ENCODE measurements at regions not wholly inside any gene's neighbourhood (a gene's known extent, or its start where the extent isn't known, plus 50 kb on each side); places are given as distances from the start of the nearest gene placed in this dataset.

DNA sequence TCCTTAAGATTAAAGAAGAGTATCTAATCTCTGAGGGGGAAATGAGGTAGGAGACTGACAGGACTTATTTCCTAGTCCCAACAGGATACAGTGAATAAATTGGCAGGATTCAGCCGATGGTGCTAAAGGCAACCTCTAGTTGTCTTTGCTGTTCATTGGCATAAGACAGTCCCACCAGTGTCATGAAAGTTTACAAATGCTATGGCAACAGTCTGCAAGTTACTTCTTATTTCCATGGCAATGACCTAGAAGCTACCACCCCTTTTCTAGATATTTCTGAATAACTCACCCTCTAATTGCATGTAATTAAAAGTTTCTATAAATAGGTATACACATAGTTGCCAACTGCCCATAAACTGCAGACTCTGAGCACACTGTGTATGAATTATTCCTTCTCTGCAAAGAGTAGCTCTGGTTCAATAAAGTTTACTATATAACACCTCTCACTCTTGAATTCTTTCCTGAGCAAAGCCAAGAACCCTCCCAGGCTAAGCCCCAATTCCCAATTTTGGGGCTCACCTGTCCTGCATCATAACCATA lies 172.7 kb upstream of the LRATD1 start:
- Histone ChIP-seq H3K79me2 (ENCODE audit: control insufficient read depth, insufficient read depth, low read length) (no peaks in the 10 kb centered on the region), H3K36me3 (ENCODE audit: control insufficient read depth, insufficient read depth, low read length) (no peaks in the 10 kb centered on the region), H2AFZ (ENCODE audit: low read depth, low read length) (no peak overlapping the region), H3K9me3 (replicated peaks; ENCODE audit: control insufficient read depth, insufficient read depth, low read depth, low read length) (no peaks in the 10 kb centered on the region), H3K4me3 (no peak overlapping the region), H3K4me1 (replicated peaks in 1 of 2; ENCODE audit: control insufficient read depth in 2 of 2, insufficient read depth in 2 of 2, low read length in 2 of 2) (no peaks in the 10 kb centered on the region), H3K9ac (ENCODE audit: insufficient read depth in 1 of 2, low read depth in 2 of 2, low read length in 2 of 2) (no peak overlapping the region), H4K20me1 (replicated peaks; ENCODE audit: control insufficient read depth, insufficient read depth, low read length) (no peaks in the 10 kb centered on the region), H3K9me1 (ENCODE audit: control insufficient read depth, insufficient read depth, low read length) (no peaks in the 10 kb centered on the region), H3K27me3 (ENCODE audit: control insufficient read depth in 2 of 2, insufficient read depth in 2 of 2, low read length in 2 of 2) (no peaks in the 10 kb centered on the region), H3K4me2 (ENCODE audit: insufficient read depth, low read length) (no peak overlapping the region), H3K27ac (ENCODE audit: extremely low read depth, low read depth, low read length) (no peak overlapping the region)
- in situ Hi-C loops (cut with MboI), result no loop called here
- POLR2A ChIA-PET, result no interaction called here
- ATAC-seq, result no peak
- DNase-seq (ENCODE audit: extremely low read depth in 1 of 4, low spot score in 3 of 4), result no peak
- 0% methylated on average over 1 of the region's 1 CpG for WGBS (ENCODE audit: insufficient coverage, low coverage, missing lambda C conversion rate)
- FAIRE-seq, result no peak
- TF ChIP-seq HDAC8 (tag; IDR thresholded peaks at IDR 0.05), result no peak
- intact Hi-C loops (cut with micrococcal nuclease), result no loop called here
- CTCF ChIA-PET (ENCODE audit: low intra/inter-chr PET ratio), result no interaction called here
- no TSS peak for BruUV-seq (replicated peaks)

DNA sequence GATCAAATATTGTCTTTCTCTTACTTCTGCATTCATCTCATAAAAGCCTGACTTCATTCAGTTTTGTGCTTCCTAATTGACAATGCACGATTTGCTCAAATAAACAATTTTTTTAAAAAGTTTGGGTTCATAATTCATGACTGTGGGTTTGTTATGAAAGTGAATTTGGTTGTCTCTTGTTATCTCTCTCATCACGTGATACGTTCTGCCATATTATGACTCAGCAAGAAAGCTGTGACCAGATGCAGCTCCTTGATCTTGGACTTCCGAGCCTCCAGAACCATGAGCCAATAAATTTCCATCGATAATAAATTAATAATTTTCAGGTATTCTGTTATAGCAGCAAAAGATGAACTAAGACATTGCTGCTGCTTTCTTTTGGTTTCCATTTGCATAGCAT lies 156.5 kb upstream of the LRATD1 start:
- 0% methylated on average over 5 of the region's 5 CpGs for WGBS (ENCODE audit: insufficient coverage, low coverage, missing lambda C conversion rate)
- Histone ChIP-seq H3K4me3 (no peak overlapping the region), H3K27me3 (ENCODE audit: control insufficient read depth in 2 of 2, insufficient read depth in 2 of 2, low read length in 2 of 2) (no peaks in the 10 kb centered on the region), H3K36me3 (ENCODE audit: control insufficient read depth, insufficient read depth, low read length) (no peaks in the 10 kb centered on the region), H3K9ac (ENCODE audit: insufficient read depth in 1 of 2, low read depth in 2 of 2, low read length in 2 of 2) (no peak overlapping the region), H3K27ac (ENCODE audit: extremely low read depth, low read depth, low read length) (no peak overlapping the region), H3K79me2 (ENCODE audit: control insufficient read depth, insufficient read depth, low read length) (no peaks in the 10 kb centered on the region), H3K4me2 (ENCODE audit: insufficient read depth, low read length) (no peak overlapping the region), H3K9me3 (replicated peaks; ENCODE audit: control insufficient read depth, insufficient read depth, low read depth, low read length) (0 out of 2 replicates have a peak, but pooled peaks cover 2% of the 10 kb centered on the region), H3K9me1 (ENCODE audit: control insufficient read depth, insufficient read depth, low read length) (no peaks in the 10 kb centered on the region), H3K4me1 (replicated peaks in 1 of 2; ENCODE audit: control insufficient read depth in 2 of 2, insufficient read depth in 2 of 2, low read length in 2 of 2) (no peaks in the 10 kb centered on the region), H2AFZ (ENCODE audit: low read depth, low read length) (no peak overlapping the region), H4K20me1 (replicated peaks; ENCODE audit: control insufficient read depth, insufficient read depth, low read length) (no peaks in the 10 kb centered on the region)
- DNase-seq (ENCODE audit: extremely low read depth in 1 of 4, low spot score in 3 of 4) (no peak), ATAC-seq (no peak), FAIRE-seq (no peak)
- ChIA-PET CTCF (ENCODE audit: low intra/inter-chr PET ratio) (no interaction called here), POLR2A (no interaction called here)
- intact Hi-C loops (cut with micrococcal nuclease), result no loop called here
- TF ChIP-seq MAFG (tag; conservative IDR thresholded peaks at IDR 0.05) (peak; percentile 49), NFE2 (IDR thresholded peaks at IDR 0.05; ENCODE audit: low read depth) (peak; percentile 48; the same call in 1 of the 2 replicates), TFE3 (CRISPR knock-in tag; IDR thresholded peaks at IDR 0.05) (peak; percentile 89), THAP12 (CRISPR knock-in tag; IDR thresholded peaks at IDR 0.05) (no peak)
- TF ChIP-seq, protein P1, sequence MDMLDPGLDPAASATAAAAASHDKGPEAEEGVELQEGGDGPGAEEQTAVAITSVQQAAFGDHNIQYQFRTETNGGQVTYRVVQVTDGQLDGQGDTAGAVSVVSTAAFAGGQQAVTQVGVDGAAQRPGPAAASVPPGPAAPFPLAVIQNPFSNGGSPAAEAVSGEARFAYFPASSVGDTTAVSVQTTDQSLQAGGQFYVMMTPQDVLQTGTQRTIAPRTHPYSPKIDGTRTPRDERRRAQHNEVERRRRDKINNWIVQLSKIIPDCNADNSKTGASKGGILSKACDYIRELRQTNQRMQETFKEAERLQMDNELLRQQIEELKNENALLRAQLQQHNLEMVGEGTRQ (CRISPR knock-in tag; IDR thresholded peaks at IDR 0.05), result 0 out of 2 replicates have a peak, but pooled peaks have one; percentile 3
- no TSS peak for BruUV-seq (replicated peaks)
- in situ Hi-C loops (cut with MboI), result no loop called here
